Stimulated activated CD8-positive, alpha-beta memory T cell treated with anti-CD3 and anti-CD28 coated beads, Interleukin-7, amount 100 ng/mL, for 24 hours (primary cell): ENCODE measurements at regions not wholly inside any gene's neighbourhood (a gene's known extent, or its start where the extent isn't known, plus 50 kb on each side); places are given as distances from the start of the nearest gene placed in this dataset.
"Not testable (repeated sequence)": the region's sequence is repeated elsewhere in the genome, so short reads cannot be mapped to it uniquely, and the experiment has no call there.

Experiments
- DNase-seq: peaks from one replicate; pipeline ENCODE4 v3.0.0-alpha.2; 2020; ENCODE audit warnings: low read depth

GRCh38 chr21:16218682-16219343 lies 489.0 kb downstream of the USP25 start:
- DNase-seq = no peak

- DNase-seq = not testable (repeated sequence)
These were observed 495.0 kb downstream of the USP25 start for GRCh38 chr21:16224756-16225155.

GRCh38 chr21:16239659-16240265 lies 510.0 kb downstream of the USP25 start:
- no peak for DNase-seq

GRCh38 chr21:16241016-16241415 lies 511.2 kb downstream of the USP25 start:
- no peak for DNase-seq

GRCh38 chr21:16241479-16241963 lies 511.7 kb downstream of the USP25 start:
- DNase-seq = no peak

- DNase-seq = no peak
These were observed 513.6 kb downstream of the USP25 start for GRCh38 chr21:16243396-16243795.

GRCh38 chr21:16248705-16249104 lies 518.9 kb downstream of the USP25 start:
- no peak for DNase-seq

GRCh38 chr21:16250273-16250672 lies 520.5 kb downstream of the USP25 start:
- DNase-seq = no peak

- DNase-seq = no peak
These were observed 529.2 kb downstream of the USP25 start for GRCh38 chr21:16258844-16259611.

- no peak for DNase-seq
These were observed 532.3 kb downstream of the USP25 start for GRCh38 chr21:16262091-16262490.

- DNase-seq = no peak
These were observed 534.5 kb downstream of the USP25 start for GRCh38 chr21:16264319-16264718.

GRCh38 chr21:16269476-16269875 lies 539.7 kb downstream of the USP25 start:
- no peak for DNase-seq

GRCh38 chr21:16279731-16280581 lies 550.2 kb downstream of the USP25 start:
- DNase-seq = no peak

- DNase-seq = no peak
These were observed 550.9 kb downstream of the USP25 start for GRCh38 chr21:16280686-16281091.

- DNase-seq = no peak
These were observed 553.7 kb downstream of the USP25 start for GRCh38 chr21:16283516-16283915.

- DNase-seq = no peak
These were observed 555.9 kb downstream of the USP25 start for GRCh38 chr21:16285605-16286126.

- no peak for DNase-seq
These were observed 557.3 kb downstream of the USP25 start for GRCh38 chr21:16287046-16287445.

- DNase-seq = no peak
These were observed 561.5 kb downstream of the USP25 start for GRCh38 chr21:16291296-16291695.

- DNase-seq = no peak
These were observed 564.3 kb downstream of the USP25 start for GRCh38 chr21:16294128-16294527.

- DNase-seq = no peak
These were observed 573.1 kb downstream of the USP25 start for GRCh38 chr21:16302851-16303282.

GRCh38 chr21:16304174-16305095 lies 574.7 kb downstream of the USP25 start:
- no peak for DNase-seq
